ENCODE measurements at regions not wholly inside any gene's neighbourhood (a gene's known extent, or its start where the extent isn't known, plus 50 kb on each side); places are given as distances from the start of the nearest gene placed in this dataset.

- TF ChIP-seq CTCF (IDR thresholded peaks at IDR 0.05) = no peak
- no peak for TF ChIP-seq POLR2A (IDR thresholded peaks at IDR 0.05)
Observed at GRCh38 chr1:80882553-80882952, 918.2 kb upstream of the ADGRL2 start.

Data from adrenal gland (tissue), 5 donors.